HS-5 (cell line): ENCODE measurements at regions not wholly inside any gene's neighbourhood (a gene's known extent, or its start where the extent isn't known, plus 50 kb on each side); places are given as distances from the start of the nearest gene placed in this dataset.

Source experiments
- DNase-seq: peaks from one replicate; pipeline ENCODE4 v3.0.0-alpha.2; 2012; ENCODE audit warnings: low read depth

- DNase-seq = no peak
Observed at GRCh38 chr12:89919241-89919906, 210.7 kb upstream of the ATP2B1 start.

DNA sequence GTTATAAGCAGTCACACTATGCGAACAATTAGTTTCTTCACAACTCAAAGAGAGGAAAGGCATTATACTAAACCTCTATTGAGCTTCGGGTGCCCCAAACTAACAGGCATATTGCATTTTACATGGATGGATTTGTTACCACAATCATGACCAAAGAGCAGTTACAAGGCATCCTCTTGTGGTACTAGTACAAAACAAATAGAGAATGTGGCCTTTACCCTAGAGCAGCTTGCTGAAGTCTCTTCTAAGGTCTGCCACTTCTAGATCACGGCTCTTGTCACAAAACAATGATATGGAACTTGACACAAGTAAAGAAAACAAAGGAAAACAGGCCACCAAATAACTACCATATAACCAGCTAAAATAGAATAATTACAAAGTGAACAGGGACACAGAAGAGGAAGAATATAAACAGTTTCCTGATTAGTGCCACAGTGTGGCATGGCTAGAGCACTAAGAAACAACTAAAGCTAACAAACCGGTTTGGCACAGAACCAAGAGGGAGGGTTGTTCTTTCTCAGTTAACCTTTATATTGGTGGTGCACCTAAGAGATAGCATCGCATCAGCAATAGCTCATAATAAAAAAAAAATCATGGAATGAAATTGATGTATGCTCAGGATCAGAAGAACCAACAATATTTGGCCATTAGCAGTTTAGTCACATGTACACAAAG, 209.7 kb upstream of the ATP2B1 start:
- DNase-seq = no peak

DNA sequence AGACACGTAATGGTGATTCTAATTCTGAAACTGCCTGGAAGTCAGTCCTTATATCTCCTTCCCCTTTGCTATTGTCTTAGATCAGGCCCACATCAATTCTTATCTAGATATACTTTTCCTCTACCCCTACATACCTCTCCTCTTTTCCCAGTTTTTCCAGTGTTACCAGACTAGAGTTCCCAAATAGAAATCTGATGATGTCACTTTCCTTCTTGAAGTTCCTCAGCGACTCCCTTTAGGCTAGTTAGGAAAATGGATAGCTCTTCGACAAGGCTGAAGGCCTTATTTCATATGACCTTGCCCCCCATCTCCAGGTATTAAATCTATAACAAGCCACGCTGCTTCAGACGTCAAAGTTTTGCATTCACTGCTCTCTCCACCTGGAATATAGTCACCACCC, 201.1 kb upstream of the ATP2B1 start:
- DNase-seq = no peak

- DNase-seq = no peak
Observed at GRCh38 chr12:89907659-89908058, 199.0 kb upstream of the ATP2B1 start.

- DNase-seq = no peak
Observed at GRCh38 chr12:89906824-89907223, 198.2 kb upstream of the ATP2B1 start.

DNA sequence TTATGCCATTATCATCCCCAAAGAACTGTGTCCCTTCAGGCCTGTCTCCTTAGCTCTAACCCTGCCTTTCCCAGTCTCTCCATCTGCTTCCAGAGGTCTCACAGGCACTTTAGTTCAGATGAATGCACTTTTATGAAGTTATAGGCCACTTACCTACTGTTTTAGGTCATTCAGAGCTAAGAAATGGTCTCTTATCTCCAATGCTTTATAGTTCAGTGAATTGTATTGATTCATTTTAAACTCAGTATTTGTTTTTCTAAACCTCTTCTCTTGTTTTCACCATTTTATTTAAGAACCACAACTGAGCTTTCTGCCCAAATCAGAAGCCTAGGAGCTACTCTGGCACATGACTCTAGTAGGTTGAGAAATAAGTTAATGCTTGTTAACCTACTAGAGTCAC, 197.5 kb upstream of the ATP2B1 start:
- no peak for DNase-seq

GRCh38 chr12:89901906-89902642, 193.4 kb upstream of the ATP2B1 start:
- no peak for DNase-seq

- DNase-seq = no peak
Observed at GRCh38 chr12:89901319-89901718, 192.7 kb upstream of the ATP2B1 start.

- DNase-seq = no peak
Observed at GRCh38 chr12:89899651-89900050, 191.0 kb upstream of the ATP2B1 start.

DNA sequence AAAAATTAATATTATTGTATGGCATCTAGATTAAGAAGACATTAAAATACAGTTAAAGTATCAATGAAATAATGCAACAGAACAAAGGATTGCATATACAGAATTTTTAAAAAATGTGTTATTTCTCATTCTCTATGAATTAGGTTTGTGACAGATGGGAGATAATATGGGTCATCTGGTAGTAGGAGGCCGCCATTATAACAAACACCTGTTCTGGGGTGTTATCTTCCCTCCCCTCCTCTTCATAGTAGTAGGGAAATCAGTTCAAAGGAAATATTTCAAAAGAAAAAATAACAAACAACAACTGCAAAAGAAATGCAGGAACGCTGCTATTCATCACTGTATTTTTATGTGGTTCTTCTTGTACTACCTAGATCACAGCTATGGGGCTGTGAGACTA, 187.0 kb upstream of the ATP2B1 start:
- no peak for DNase-seq

GRCh38 chr12:89895101-89895500, 186.5 kb upstream of the ATP2B1 start:
- DNase-seq = no peak

DNA sequence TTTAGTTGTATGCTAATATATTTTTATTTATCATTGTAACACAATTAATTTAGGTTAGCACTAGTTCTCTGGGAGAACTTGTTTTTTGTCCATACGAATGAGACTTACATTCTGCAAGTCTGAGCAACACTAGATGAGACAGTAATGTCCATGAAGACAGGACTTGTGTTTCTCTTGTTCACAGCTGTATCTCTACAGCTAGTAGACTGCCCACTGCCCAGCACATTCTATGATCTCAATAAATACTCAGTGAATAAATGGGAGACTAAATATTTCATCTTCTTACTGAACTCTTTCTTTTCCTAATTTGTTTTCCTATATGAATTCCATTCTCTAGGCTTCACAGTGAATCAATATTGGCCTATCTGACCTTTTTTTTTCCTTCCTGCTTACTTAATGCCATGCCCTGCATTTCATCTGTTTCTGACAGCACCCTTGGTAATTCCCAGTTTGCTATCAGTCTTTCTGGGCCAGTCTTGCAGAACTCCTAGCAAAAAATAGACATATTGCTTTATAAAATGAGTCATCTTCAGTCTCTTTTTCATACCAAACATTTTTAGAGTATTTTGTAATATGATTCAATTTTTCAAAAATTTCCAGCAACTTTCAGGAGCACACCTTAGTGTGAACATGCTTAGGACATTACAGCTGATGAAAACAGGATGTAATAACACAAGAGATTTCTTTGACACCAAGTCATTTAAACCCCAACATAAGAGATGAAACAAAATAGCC, 185.5 kb upstream of the ATP2B1 start:
- peak; percentile 83 for DNase-seq

DNA sequence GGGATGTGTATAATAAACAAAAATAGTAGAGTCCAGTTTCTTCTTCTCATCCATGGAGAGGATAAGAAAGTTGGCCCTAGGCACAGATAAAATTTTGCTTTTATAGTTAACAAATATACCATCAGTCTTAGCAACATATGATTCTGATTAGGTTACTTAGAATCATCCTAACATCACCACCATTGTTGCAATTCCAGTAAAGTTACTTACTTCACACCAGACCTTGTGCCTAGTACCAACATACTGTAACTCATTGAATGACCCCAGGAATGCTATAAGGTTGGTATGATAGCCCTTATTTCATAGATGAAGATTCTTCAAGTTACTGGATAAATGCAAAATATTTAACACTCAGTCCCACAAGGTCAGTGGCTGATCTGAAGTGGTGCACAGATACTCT, 183.8 kb upstream of the ATP2B1 start:
- no peak for DNase-seq

DNA sequence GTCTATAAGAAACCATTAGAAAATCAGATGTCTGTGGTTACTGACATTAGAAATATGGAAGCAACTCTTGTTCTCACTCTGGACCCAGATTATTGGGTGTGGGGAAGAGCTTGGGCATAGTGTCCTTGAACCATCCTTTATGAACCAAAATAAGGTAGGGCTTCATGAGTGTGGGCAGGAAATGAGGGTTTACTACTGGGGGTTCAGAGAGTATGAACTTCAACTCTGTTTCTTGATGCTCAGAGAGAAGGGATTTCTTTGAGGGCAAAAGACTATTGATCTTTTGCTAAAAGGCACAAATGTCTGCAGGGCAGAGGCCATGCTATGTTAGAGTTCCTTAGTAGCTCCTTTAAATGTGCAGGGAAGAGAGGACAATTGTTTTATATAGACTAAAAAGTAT, 183.3 kb upstream of the ATP2B1 start:
- no peak for DNase-seq

- DNase-seq = no peak
Observed at GRCh38 chr12:89890161-89890560, 181.5 kb upstream of the ATP2B1 start.

DNA sequence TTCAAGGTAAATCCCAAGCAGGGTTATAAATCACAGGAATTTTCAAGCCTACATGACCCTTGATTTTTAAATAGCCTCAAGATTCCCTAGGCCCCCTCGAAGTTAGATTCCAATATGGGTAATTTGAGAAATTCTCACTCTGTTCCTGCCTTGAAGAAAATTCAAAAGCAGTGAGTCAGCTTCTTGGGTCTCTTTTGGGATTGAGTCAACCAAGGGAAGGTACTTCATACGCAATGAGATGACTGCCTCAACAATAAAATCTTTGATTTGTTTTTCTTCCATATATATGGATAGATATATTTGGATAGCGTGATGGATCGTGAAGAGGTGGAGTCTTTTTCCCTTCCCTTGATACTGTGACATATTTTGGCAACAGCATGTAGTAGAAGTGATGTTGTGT, 180.4 kb upstream of the ATP2B1 start:
- DNase-seq = peak; percentile 39

DNA sequence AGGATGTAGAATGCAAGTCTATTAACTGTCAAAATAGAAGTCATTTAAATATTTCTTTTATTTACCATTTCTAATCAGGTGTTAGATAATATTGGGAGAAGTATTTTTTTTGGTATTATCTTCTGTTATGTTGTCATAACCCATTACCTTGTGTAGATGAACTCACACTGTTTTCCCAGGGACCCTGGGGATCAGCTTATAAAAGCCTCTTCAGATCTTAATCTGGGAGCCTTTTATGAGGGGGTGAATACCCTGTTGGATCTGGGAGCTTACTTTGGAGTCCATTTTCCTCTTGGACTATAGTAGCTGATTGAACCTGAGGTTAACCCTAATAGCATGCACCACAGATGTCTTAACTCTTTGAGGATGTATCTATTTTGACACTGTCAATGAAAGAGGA, 176.3 kb upstream of the ATP2B1 start:
- no peak for DNase-seq

- DNase-seq = no peak
Observed at GRCh38 chr12:89884416-89884898, 175.8 kb upstream of the ATP2B1 start.

- DNase-seq = no peak
Observed at GRCh38 chr12:89883630-89884389, 175.2 kb upstream of the ATP2B1 start.

DNA sequence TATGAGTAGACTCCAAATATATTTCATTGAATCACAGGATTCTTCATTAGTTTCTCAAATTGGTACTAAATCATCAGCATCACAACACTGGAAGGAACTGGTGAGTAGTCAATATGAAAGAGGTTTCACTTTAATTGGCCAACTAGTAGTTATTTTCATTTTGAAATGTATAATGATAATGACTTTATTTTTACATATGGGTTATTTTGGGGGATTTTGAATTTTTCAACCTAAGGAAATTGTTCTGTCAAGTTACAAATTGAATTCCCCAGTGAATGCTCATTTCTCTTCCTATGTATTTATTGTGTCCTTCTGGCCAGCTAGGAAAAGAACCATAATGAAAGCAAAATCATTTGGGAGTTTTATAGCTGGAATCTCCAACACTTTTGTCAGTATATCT, 174.2 kb upstream of the ATP2B1 start:
- DNase-seq = no peak

GRCh38 chr12:89882050-89882449, 173.4 kb upstream of the ATP2B1 start:
- no peak for DNase-seq
